ENCODE measurements at regions not wholly inside any gene's neighbourhood (a gene's known extent, or its start where the extent isn't known, plus 50 kb on each side); places are given as distances from the start of the nearest gene placed in this dataset.
A peak's percentile ranks its signal among the peaks of the same experiment; 100 is the strongest.

- H3K4me3 Mint-ChIP-seq = peak overlapping the region in 1 of 3 experiments; percentile 6
- no peak for TF ChIP-seq CTCF (IDR thresholded peaks at IDR 0.05; ENCODE audit: unreplicated experiment in 3 of 3)
- H3K36me3 Mint-ChIP-seq (ENCODE audit: low read depth) = no peaks in the 10 kb centered on the region
- H3K4me1 Mint-ChIP-seq = peaks cover 29% of the 10 kb centered on the region
- no peaks in the 10 kb centered on the region for H3K27me3 Mint-ChIP-seq (ENCODE audit: low read depth)
- H3K27ac Mint-ChIP-seq = peak overlapping the region in 2 of 3 experiments; percentile 35 to 72
- H3K9me3 Mint-ChIP-seq = no peaks in the 10 kb centered on the region
Measured at GRCh38 chr7:20030915-20031362, 186.2 kb downstream of the MACC1 start.

- Mint-ChIP-seq H3K4me1 (peaks cover 29% of the 10 kb centered on the region), H3K27ac (peak overlapping the region in 2 of 3 experiments; percentile 35 to 72), H3K4me3 (no peak overlapping the region), H3K36me3 (ENCODE audit: low read depth) (no peaks in the 10 kb centered on the region), H3K9me3 (no peaks in the 10 kb centered on the region), H3K27me3 (ENCODE audit: low read depth) (no peaks in the 10 kb centered on the region)
- TF ChIP-seq CTCF (IDR thresholded peaks at IDR 0.05; ENCODE audit: unreplicated experiment in 3 of 3) = no peak
Measured at GRCh38 chr7:20030417-20030816, 186.8 kb downstream of the MACC1 start.

DNA sequence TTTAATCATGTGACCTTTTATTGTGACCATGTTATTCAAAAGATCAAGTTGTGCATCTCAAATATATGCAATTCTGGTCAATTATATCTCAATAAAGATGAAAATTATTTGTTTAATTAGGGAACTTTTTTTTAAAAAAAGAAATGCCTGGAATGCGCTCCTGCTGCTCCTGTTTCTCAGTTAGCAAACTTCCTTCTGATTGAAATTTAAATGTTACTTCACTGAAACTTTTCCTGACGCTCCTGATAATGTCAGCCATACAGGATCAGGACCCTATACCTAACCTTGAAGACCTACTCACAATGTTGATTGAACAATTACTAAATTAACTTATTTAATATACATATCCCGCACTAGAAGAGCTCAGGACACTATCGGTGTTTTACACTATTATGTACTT lies 190.4 kb downstream of the MACC1 start:
- H3K36me3 Mint-ChIP-seq (ENCODE audit: low read depth) = no peaks in the 10 kb centered on the region
- H3K27me3 Mint-ChIP-seq (ENCODE audit: low read depth) = no peaks in the 10 kb centered on the region
- H3K4me3 Mint-ChIP-seq = no peak overlapping the region
- no peaks in the 10 kb centered on the region for H3K9me3 Mint-ChIP-seq
- no peak for TF ChIP-seq CTCF (IDR thresholded peaks at IDR 0.05; ENCODE audit: unreplicated experiment in 3 of 3)
- H3K27ac Mint-ChIP-seq = no peak overlapping the region
- H3K4me1 Mint-ChIP-seq = peaks cover 14% of the 10 kb centered on the region

DNA sequence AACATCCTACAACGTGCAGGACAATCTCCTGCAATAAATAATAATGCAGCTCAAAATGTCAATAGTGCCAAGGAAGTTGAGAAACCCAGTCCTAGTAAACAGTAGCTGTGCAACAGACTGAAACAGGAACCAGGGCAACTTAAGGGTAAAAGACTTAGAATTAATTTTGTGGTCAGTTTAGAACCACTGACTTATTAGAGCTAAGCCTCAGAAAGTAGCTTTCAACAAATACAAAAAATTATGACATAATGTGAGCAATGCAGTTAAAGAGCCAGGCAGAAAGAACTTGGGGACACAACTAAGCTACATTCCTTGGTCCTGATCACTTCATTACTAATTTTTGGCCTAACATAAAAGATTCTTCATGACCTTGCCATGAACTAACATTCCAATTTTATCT lies 195.4 kb downstream of the MACC1 start:
- Mint-ChIP-seq H3K36me3 (ENCODE audit: low read depth) (no peaks in the 10 kb centered on the region), H3K4me3 (no peak overlapping the region), H3K27me3 (ENCODE audit: low read depth) (no peaks in the 10 kb centered on the region), H3K9me3 (peaks cover 4% of the 10 kb centered on the region), H3K27ac (no peak overlapping the region), H3K4me1 (no peaks in the 10 kb centered on the region)
- TF ChIP-seq CTCF (IDR thresholded peaks at IDR 0.05; ENCODE audit: unreplicated experiment in 3 of 3) = no peak

- Mint-ChIP-seq H3K4me3 (no peak overlapping the region), H3K27me3 (ENCODE audit: low read depth) (no peaks in the 10 kb centered on the region)
Measured at GRCh38 chr7:20021066-20021465, 196.1 kb downstream of the MACC1 start.

More at GRCh38 chr7:20021066-20021465, 196.1 kb downstream of the MACC1 start:
- Mint-ChIP-seq H3K27ac (no peak overlapping the region), H3K9me3 (peaks cover 4% of the 10 kb centered on the region), H3K4me1 (no peaks in the 10 kb centered on the region), H3K36me3 (ENCODE audit: low read depth) (no peaks in the 10 kb centered on the region)
- TF ChIP-seq CTCF (IDR thresholded peaks at IDR 0.05; ENCODE audit: unreplicated experiment in 3 of 3) = no peak

All from nephron (organoid).